Activated CD8-positive, alpha-beta T cell treated with anti-CD3 and anti-CD28 coated beads for 36 hours (primary cell): ENCODE measurements at regions not wholly inside any gene's neighbourhood (a gene's known extent, or its start where the extent isn't known, plus 50 kb on each side); places are given as distances from the start of the nearest gene placed in this dataset.

Source experiments
- ATAC-seq: fragments of 200-7000 bp; cut with Tn5 transposase; one replicate; pipeline ENCODE4 v1.10.0; 2021; ENCODE audit warnings: mild to moderate bottlenecking, moderate library complexity
- CTCF ChIA-PET: fragments of 350-600 bp; sonication (Branson Sonifier 250); formaldehyde crosslinking; loops from one replicate; lab custom pipeline; 2021; ENCODE audit warnings: antibody characterized with exemption; lab: Charles Lee
- POLR2A ChIA-PET: fragments of 350-600 bp; sonication (Branson Sonifier 250); formaldehyde crosslinking; loops from one replicate; lab custom pipeline; 2021; ENCODE audit warnings: antibody characterized with exemption; lab: Charles Lee
- DNase-seq: peaks from one replicate; pipeline ENCODE4 v3.0.0-alpha.2; 2020
- H3K27ac Mint-ChIP-seq: one replicate; pipeline ENCODE4 v1.8.0; 2021; ENCODE audit warnings: mild to moderate bottlenecking, mixed read lengths
- H3K27me3 Mint-ChIP-seq: one replicate; pipeline ENCODE4 v1.8.0; 2021; ENCODE audit warnings: mixed read lengths
- H3K36me3 Mint-ChIP-seq: one replicate; pipeline ENCODE4 v1.8.0; 2021; ENCODE audit warnings: low read depth, mixed read lengths
- H3K4me1 Mint-ChIP-seq: one replicate; pipeline ENCODE4 v1.8.0; 2021; ENCODE audit warnings: low read depth, mixed read lengths
- H3K4me3 Mint-ChIP-seq: one replicate; pipeline ENCODE4 v1.8.0; 2021; ENCODE audit warnings: mild to moderate bottlenecking, moderate library complexity, mixed read lengths
- H3K9me3 Mint-ChIP-seq: one replicate; pipeline ENCODE4 v1.8.0; 2021; ENCODE audit warnings: mixed read lengths
- CTCF ChIP-seq: fragments of 200-600 bp; IDR thresholded peaks from one replicate; pipeline ENCODE4 v1.8.0; 2022; ENCODE audit warnings: antibody characterized with exemption, mild to moderate bottlenecking
- intact Hi-C: fragments of 100-400 bp; cut with micrococcal nuclease; formaldehyde crosslinking; loops from one replicate; pipeline ENCODE4 v1.10.0; 2022

- ATAC-seq = no peak
- no peak for TF ChIP-seq CTCF
- POLR2A ChIA-PET = no interaction called here
- Mint-ChIP-seq H3K27ac (no peak overlapping the region), H3K4me3 (no peak overlapping the region), H3K9me3 (peaks cover 6% of the 10 kb centered on the region), H3K4me1 (no peaks in the 10 kb centered on the region), H3K27me3 (no peaks in the 10 kb centered on the region), H3K36me3 (no peaks in the 10 kb centered on the region)
- no peak for DNase-seq
- CTCF ChIA-PET = no interaction called here
- intact Hi-C loops = no loop called here
Observed at GRCh38 chr3:82416830-82417229, 655.4 kb upstream of the GBE1 start.

DNA sequence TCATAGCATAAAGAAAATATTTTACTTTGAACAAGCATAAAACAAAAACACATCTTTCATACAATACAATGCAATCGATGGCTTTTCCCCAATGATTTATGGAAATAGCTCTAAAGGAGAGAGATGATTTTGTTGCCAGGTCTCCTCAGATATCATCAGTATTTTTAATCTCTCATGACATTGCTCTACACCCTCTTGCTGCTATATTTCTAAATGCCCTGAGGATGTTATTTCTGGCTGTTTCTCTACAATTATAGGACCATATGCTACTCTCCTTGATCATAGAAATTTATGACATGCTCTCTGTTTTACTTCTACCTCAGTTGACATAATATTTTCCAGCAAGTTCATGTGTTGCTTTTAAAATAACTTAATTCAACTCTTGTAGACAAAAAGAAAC, 654.9 kb upstream of the GBE1 start:
- Mint-ChIP-seq H3K4me3 (no peak overlapping the region), H3K27me3 (no peaks in the 10 kb centered on the region), H3K36me3 (no peaks in the 10 kb centered on the region), H3K9me3 (peaks cover 6% of the 10 kb centered on the region), H3K4me1 (no peaks in the 10 kb centered on the region), H3K27ac (no peak overlapping the region)
- ChIA-PET CTCF (no interaction called here), POLR2A (no interaction called here)
- no peak for TF ChIP-seq CTCF
- no peak for DNase-seq
- intact Hi-C loops = no loop called here
- no peak for ATAC-seq

DNA sequence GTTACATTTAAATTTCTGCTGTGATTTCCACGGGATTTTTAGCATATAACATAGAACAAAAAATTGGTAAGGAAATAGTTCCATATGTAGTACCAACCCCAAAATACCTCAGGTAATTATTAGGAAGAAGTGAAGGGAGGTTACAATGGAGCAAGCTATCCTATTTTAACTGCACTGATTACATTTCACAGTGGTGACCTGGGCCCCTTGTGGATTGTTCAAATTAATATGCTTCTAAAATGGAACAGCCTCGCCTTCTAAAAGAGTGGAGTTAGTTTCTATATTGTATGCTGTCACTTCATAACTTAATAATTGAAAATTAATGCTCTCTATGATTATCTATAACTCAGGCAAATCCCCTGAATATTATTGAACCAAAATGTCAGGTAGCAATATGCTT, 651.7 kb upstream of the GBE1 start:
- POLR2A ChIA-PET = no interaction called here
- no peaks in the 10 kb centered on the region for H3K27me3 Mint-ChIP-seq
- CTCF ChIA-PET = no interaction called here
- no peaks in the 10 kb centered on the region for H3K36me3 Mint-ChIP-seq
- peaks cover 3% of the 10 kb centered on the region for H3K9me3 Mint-ChIP-seq
- no peak for ATAC-seq
- no peak for DNase-seq
- no peak overlapping the region for H3K27ac Mint-ChIP-seq
- intact Hi-C loops = no loop called here
- no peak for TF ChIP-seq CTCF
- no peak overlapping the region for H3K4me3 Mint-ChIP-seq
- no peaks in the 10 kb centered on the region for H3K4me1 Mint-ChIP-seq

DNA sequence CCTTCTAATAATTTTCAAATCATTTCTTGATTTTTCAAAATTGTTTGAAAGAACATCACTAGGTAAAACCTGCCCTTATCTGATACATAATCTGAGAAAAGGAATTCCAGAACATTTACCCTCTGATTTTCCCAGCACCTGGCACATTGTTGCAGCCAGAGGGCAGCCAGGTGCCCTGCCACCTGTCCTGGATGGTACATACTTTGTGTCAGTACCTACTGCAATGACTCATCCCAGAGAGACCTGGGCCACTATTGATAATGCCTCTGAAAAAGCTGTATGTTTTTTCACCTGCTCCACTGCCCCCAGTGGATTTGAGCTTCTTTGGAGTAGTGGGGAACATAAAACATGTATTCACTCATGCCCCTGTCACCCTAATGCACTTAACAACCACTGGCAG, 648.9 kb upstream of the GBE1 start:
- no peak for ATAC-seq
- no peak overlapping the region for H3K27ac Mint-ChIP-seq
- CTCF ChIA-PET = no interaction called here
- DNase-seq = no peak
- peaks cover 2% of the 10 kb centered on the region for H3K9me3 Mint-ChIP-seq
- no peaks in the 10 kb centered on the region for H3K4me1 Mint-ChIP-seq
- no peak overlapping the region for H3K4me3 Mint-ChIP-seq
- POLR2A ChIA-PET = no interaction called here
- TF ChIP-seq CTCF = no peak
- H3K27me3 Mint-ChIP-seq = no peaks in the 10 kb centered on the region
- H3K36me3 Mint-ChIP-seq = no peaks in the 10 kb centered on the region
- intact Hi-C loops = no loop called here

GRCh38 chr3:82409842-82410241, 648.4 kb upstream of the GBE1 start:
- no peaks in the 10 kb centered on the region for H3K4me1 Mint-ChIP-seq
- no peak overlapping the region for H3K4me3 Mint-ChIP-seq
- H3K27me3 Mint-ChIP-seq = no peaks in the 10 kb centered on the region
- CTCF ChIA-PET = no interaction called here
- intact Hi-C loops = no loop called here
- no peaks in the 10 kb centered on the region for H3K36me3 Mint-ChIP-seq
- DNase-seq = no peak
- TF ChIP-seq CTCF = no peak
- no peak overlapping the region for H3K27ac Mint-ChIP-seq
- H3K9me3 Mint-ChIP-seq = peaks cover 2% of the 10 kb centered on the region
- no peak for ATAC-seq
- POLR2A ChIA-PET = no interaction called here
